ENCODE measurements at regions not wholly inside any gene's neighbourhood (a gene's known extent, or its start where the extent isn't known, plus 50 kb on each side); places are given as distances from the start of the nearest gene placed in this dataset.

DNA sequence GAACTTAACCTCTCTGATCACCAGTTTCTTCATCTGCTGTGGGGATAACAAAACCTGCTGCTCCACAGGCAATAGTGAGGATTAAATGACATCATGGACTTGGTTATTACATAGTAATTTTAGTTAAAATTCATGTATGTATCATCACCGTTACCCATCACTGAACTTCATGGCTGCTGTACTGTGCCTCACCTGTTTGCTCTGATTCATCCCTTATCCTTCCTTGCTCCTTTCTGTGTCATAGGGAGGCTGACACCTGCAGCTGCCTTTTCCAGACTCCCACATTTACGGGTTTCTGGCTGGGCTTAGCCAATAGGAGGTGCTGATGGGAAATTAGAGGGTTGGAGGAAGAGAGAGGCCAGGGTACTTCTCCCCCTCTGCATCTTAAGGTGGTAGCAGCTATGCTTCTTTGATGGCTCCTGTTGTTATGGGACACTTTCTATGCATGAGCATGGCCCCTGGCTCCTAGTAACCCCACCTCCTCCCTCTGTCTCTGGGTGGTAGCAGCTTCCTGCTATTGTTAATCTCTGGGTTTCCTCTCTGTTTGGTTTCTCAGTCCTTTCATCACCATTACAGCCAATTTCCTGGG is 332.1 kb downstream of the DHX35 start:
- TF ChIP-seq EZH2phosphoT487 (IDR thresholded peaks at IDR 0.05; ENCODE audit: borderline replicate concordance, low read length): no peak
- TF ChIP-seq, protein P1, sequence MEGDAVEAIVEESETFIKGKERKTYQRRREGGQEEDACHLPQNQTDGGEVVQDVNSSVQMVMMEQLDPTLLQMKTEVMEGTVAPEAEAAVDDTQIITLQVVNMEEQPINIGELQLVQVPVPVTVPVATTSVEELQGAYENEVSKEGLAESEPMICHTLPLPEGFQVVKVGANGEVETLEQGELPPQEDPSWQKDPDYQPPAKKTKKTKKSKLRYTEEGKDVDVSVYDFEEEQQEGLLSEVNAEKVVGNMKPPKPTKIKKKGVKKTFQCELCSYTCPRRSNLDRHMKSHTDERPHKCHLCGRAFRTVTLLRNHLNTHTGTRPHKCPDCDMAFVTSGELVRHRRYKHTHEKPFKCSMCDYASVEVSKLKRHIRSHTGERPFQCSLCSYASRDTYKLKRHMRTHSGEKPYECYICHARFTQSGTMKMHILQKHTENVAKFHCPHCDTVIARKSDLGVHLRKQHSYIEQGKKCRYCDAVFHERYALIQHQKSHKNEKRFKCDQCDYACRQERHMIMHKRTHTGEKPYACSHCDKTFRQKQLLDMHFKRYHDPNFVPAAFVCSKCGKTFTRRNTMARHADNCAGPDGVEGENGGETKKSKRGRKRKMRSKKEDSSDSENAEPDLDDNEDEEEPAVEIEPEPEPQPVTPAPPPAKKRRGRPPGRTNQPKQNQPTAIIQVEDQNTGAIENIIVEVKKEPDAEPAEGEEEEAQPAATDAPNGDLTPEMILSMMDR (IDR thresholded peaks at IDR 0.05; ENCODE audit: low read depth, low read length, poor library complexity, severe bottlenecking): no peak

Measured in DOHH2 (cell line).